ENCODE measurements at regions not wholly inside any gene's neighbourhood (a gene's known extent, or its start where the extent isn't known, plus 50 kb on each side); places are given as distances from the start of the nearest gene placed in this dataset.
"Not testable (repeated sequence)": the region's sequence is repeated elsewhere in the genome, so short reads cannot be mapped to it uniquely, and the experiment has no call there.

DNA sequence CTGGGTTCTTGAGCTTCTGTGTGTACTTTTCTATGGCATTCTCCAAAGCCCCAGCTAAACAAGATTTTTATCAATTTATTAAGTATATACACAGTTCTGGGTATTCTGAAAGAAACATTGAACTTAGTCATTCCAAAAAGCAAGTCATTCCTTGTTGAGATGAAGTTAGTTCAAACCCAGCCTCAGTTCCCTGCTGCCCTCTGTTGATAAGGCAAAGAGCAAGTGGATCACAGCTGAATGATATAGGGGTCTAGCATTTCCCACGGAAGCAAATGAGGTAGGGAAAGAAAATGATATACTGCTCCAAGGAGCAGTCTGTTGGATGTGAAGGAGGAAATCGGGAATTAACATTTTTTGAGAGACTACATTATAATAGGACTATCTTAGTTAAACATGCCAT is 841.8 kb upstream of the TENM4 start:
- DNase-seq, result no peak

DNA sequence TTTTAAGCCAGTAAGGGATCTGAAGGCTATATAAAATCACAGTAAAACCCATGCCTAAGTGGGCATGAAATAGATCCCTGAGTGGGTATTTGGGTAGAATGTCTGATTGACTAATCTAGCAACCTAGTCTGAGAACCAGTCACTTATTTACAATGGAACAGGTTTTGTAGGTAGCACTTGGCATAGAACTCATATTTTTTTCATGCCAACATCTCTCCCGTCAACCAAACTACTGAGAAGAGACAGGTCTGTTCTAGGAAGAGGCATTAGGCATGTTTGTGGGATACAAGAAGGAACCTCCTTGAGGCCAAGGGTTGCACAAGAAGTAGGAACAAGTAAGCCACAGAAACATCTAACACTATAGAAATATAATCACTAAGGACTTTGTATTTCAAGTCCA is 840.4 kb upstream of the TENM4 start:
- no peak for DNase-seq

DNA sequence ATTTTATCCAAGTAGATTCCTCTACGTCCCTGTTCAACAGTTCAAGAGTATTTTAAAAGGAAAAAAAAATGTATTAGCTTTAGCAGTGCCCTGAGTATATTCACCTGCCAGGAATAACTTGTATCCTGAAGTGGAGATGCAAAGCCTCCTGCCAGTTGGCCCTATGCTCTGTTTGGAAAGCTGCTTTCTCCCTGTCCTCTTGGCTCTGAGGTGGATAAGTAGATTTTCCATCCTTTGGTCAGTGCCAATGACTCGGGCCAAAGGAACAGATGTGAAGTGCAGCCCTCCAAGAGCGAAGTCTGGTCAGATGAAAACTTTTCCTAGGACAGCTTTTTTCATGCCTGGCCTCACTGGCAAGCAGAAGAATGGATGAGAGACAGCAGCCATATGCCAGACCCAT is 839.9 kb upstream of the TENM4 start:
- DNase-seq, result no peak

DNA sequence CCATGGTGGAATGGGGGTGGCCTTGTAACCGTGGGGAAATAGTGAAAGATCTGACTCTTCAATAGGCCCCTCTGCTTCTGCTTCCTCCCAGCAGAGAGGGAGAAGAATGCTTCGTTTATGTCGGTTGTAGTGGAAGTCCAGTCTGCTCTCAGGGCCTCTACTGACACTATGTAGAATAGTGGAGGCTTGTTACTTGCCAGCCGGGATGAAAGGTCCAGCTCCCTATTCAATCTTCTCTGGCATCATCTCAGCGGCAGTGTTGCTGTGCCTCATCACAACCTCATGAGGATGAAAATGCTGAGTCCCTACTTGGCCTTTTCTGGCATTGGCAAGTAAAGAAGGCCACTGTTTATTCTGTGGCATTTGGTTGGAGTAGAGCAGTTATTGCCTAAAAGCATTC is 820.9 kb upstream of the TENM4 start:
- DNase-seq, result no peak

DNA sequence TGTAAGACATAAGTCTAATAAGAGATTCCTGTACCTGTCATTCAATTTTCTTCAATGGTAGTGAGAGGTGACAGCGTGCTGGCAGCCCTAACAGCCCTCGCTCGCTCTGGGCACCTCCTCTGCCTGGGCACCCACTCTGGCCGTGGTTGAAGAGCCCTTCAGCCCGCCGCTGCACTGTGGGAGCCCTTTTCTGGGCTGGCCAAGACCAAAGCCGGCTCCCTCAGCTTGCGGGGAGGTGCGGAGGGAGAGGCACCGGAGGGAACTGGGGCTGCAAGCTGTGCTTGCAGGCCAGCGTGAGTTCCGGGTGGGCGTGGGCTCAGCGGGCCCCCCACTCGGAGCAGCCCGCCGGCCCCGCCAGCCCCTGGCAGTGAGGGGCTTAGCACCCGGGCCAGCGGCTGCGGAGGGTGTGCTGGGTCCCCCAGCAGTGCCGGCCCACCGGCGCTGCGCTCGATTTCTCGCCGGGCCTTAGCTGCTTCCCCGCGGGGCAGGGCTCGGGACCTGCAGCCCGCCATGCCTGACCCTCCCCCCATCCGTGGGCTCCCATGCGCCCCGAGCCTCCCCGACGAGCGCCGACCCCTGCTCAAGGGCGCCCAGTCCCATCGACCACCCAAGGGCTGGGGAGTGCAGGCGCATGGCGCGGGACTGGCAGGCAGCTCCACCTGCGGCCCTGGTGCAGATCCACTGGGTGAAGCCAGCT is 816.6 kb upstream of the TENM4 start:
- DNase-seq, result not testable (repeated sequence)

DNA sequence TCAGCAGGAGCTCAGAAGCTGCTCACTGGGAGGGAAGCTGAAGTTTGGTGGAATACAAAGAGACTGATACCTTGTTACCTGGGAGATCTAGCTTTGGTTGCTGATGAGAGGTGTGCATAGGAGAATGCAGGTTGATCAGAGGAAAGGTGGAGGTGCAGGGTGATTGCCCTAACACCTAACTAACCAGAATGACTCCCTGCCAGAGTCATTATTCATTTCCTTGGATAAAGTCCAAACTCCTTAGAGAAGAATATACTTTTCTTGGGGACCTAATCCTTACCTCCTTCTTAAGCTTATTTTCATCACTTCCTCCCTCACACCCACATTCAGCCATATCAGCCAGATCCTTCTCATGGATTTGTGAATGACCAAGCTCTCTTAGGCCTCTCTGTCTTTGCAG is 814.2 kb upstream of the TENM4 start:
- no peak for DNase-seq

DNA sequence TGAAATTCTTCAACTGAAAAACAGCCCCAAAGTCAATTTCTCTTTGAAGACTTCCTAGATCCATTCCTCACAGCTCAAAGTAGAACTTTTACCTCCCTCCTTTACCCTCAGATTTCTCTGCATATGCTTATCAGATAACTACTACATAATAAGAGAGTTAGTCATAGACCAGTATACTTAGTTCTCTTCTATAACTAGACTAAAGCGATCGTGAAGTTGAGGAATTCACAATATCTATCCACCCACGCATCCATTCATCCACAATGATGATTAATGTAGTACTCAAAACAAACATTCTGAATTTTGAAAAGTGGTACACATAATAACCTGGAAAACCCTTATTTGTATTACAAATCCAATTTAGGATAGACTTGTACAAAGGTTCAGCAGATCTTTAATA is 800.9 kb upstream of the TENM4 start:
- no peak for DNase-seq

DNA sequence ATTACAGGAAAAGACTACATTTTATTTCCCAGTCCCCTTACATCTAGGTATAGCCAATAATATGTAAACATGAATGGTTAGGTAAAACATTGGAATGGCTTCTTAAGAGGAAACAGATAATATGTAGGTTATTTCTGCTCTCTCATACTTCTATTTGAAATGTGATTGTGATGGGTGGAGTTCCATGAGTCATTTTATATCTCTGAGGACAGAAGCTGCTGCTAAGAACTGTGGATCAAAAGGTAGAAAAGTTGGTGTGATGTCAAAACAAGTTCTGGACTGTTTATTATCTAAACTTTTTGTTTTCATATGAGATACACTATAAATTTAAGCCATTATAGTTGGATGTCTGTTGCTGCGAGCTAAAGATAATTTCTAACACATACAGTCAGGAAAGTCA is 799.4 kb upstream of the TENM4 start:
- DNase-seq, result no peak

DNA sequence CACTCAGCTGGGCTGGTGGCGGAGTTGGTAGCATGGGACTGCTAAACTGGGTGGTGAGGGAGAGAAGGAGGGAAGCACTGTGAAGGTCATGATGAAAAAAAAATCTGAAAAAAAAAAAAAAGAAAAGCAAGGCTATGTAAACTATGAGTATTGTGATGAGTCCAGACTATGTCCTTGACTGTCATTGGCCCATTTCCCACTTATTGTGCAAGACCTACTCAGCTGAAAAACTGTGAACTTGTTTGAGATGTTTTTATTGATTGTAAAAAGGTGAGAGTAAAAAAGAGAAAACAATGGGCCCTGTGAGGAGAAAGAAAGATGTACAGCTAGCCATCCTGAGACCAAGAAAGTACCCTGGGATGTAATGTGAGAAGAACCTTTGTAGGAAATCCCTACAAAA is 798.4 kb upstream of the TENM4 start:
- no peak for DNase-seq

DNA sequence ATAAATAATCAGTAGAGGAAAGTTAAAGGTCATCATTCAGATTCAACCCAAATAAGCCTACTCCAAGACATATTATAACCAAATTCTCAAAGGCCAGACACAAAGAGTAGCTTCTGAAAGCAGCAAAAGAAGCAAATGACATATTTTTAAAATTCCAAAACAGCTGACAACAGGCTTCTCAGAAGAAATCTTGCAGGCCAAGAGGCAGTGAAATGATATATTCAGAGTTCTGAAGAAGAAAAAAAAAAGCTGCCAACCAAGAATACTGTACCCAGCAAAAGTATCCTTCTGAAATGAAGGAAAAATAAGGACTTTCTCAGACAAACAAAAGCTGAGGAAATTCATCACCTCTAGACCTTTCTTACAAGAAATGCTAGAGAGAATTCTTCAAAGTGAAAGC is 787.1 kb upstream of the TENM4 start:
- no peak for DNase-seq

DNA sequence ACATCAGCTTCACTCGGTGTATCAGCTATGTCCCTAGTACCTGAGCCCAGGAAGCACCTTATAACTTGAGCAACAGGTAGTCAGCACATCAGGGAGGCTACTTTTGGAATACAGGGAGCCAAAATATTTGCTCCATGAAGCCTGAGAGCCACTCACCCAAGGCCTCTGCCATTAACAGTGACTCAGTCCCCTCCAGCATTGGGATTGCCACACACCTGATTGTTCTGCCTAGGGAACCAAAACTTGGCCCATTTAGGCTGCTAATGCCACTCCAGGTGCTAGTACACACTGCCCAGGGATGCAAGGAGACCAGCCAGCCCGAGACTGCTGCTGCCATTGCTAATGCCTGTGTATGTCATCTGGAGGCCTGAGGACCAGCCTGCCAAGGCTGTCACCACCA is 773.6 kb upstream of the TENM4 start:
- DNase-seq, result no peak

DNA sequence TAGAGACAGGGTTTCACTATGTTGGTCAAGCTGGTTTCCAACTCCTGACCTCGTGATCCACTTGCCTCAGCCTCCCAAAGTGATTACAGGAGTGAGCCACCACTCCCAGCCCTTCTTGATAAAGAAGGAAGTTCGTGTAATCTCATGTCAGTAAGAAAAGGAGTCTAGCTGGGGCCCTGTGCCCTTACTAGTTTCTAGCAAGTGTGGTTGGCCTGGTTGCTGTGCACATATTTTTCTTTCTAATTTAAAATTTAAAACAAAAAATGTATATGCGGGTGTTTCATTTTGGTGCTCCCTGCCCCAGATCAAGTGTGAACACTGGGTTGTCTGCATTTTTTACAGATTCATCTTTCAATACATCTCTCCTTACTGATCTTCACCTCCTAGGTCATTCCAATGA is 770.8 kb upstream of the TENM4 start:
- DNase-seq, result no peak

DNA sequence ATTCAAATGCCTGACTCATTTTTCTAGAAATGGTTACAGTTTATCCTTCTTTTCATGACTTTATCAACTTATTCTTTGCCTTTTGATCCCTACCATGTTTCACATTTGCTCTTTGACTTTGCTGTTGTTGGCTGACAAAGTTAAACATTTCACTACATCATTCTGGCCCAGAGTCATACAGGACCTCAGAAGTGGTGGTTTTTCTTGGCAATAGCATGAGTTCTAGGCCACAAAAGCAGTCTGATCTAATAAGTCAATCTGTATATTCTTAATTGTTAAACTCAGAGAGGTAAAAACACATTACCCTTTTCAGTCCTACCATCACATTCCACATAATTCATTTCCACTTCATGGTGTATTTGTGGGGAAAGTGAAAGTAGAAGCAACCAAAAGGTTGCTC is 763.2 kb upstream of the TENM4 start:
- no peak for DNase-seq

DNA sequence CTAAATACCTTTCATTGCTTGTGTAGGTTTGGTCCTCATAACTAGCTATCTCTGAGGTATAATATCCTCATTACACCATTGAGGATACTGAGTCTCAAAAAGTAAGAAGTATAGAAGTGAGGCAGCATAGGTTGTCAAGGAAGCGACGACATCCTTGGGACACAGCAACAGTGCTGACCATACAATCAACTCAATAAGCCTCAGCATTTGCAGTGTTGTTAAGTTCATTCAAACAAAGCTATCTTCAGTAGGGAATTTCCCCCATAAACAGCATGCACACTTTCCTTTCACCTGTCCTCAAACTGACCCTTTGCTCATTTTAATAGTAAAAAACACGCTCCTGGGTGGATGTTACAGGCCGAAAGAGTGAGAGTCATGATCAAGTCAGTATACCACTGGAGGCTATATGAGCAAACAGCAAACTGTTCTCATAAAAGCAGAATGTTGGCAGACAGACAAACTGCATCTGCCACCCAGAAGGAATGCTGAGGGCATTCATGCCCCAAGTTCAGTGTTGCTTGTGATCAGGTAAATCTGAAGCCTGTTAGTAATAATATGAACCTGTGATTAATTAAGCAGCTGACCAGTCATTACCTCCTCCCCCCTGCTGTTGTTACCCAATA is 756.2 kb upstream of the TENM4 start:
- DNase-seq, result no peak

DNA sequence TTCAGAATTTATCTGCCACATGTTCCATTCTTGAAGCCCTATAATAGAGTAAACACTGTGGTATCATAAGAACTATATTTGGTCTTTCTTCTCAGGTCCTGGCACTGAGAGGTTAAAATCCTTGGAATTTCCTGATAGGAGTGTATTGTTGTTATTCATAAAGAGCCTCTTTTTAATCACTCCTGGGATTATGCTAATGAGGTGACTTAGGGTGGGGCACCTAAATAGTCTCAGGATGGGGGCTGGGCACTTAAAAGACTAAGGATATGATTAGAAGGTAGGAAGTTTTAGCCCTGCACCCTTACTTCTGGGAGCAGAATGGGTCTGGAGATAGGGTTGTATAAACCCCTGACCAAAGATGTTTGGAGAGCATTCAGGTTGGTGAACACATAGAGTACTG is 755.2 kb upstream of the TENM4 start:
- no peak for DNase-seq

DNA sequence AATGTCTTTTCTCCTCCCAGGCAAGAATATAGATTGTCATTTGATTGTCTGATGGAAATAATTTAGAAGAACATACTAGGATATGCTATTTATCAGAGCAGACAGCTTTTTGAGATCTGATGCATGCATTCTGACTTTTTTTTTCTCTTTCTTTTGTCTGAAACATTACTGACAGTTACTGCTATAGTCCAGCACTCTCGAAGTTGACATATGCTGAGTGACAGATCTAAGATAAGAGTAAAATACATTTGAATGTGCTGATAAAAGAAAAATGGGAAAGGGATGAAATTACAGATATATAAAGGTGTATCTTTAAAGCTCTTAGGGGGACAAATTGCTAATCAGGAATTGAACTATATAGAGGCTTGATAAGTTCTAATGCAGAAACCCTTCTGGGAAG is 753.8 kb upstream of the TENM4 start:
- DNase-seq, result no peak

DNA sequence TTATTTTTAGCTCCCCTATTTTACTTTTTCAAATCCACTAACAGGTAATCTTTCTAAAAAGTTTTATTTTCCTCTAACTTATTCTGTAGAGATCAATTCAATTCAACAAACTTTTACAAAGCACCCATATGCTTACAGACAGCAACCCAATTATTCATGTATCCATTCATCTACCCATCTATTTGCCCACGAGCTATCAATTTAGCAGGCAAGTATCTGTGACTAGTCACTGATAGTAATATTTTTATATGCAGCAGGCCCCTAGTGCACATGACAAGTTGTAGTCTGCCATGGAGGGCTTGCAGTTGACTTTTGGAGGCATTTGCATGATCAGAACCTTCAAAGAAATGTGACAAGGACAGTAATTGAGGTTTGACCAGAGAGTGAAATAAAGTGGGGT is 753.2 kb upstream of the TENM4 start:
- DNase-seq, result no peak

DNA sequence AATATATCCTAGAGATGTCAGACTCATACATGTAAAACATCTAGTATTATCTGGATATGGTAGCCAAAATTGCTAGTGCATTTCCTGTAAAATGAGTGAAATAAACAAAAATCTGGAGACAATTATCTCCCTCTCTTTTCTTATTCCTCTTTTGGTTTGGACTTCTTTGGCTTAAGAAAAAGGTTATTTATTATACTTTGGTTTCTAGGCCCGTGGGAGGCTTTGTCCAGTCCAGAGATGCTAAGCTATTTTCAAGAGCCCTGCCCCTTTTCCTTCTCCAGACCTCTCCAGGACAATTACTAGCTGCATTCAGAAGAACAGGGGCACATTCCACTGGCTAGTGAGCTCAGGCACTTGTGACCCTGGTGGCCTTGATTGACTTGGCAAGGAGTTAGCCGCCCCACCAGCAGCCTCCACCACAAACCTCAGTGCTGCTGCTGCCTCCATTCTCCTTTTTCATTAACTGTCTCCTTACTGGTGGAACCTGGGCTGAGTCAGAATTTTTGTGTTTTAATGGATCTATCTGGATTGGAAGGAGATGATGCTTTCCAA is 747.3 kb upstream of the TENM4 start:
- no peak for DNase-seq

DNA sequence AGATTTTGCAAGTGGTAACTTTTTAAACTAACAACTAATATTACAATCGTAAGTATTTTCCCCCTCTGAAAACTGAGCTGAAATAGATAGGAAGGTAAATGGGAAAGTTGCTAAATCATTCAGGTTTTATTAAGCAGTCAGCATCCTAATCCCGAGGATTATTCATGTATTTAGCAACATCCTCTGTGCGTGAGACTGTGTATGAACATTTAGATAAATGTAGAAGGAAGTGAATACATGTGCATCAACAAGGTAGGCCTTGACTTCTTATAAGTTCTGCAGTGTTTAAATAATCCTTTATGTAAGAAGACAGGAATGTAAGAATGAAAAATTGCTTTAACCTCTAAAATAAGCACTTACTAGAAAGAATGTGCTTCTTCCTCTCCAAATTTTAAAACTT is 745.9 kb upstream of the TENM4 start:
- DNase-seq, result no peak

DNA sequence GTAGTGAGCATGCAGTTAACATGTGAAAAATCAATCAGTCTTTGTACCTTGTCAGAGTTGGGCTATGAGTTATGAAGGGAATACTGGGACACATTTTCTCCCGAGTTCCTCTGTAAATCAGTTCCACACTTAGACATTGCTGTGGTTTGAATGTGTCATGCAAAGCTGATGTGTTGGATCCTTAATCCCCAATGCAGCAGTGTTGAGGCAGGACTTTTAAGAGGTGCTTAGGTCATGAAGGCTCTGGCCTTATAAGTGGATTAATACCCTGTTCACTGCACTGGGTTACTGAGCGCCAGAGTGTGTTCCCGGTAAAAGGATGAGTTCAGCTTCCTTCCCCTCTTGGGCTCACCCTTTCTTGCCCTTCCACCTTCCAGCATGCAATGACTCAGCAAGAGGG is 742.1 kb upstream of the TENM4 start:
- no peak for DNase-seq

DNA sequence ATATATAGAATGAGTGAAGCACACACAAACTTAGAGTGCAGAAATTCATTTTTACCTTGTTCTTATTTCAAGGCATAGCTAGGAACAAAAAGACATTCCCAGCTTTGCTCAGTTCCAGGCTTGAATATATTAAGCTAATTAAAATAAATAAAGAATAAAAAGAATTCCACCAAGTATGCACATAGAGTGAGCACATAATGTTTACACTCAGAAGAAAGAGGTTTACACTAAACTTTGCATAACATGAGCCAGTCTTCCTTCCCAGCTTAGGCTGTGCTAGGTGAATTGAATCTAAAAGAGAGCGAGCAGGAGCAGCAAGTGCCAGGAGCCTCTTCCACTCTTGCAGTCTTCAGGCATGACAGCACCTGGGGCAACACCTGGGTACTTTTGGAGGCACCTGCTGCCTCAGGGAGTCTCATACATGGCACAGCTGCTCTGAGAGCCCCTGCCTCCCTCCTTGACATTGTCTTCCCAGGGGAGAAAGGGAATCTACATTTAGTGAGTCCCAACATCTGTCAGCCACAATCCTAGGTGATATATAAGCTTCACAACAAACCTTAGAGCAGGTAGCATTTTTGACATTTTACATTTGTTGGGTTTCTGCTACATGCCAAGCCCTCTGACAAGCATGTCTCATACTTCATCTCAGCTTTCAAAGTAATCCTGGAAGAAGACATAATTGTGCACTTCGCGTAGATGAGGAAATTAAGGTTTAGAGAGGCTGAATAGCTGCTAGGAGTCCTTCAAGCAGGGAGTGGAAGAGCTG is 732.7 kb upstream of the TENM4 start:
- no peak for DNase-seq

DNA sequence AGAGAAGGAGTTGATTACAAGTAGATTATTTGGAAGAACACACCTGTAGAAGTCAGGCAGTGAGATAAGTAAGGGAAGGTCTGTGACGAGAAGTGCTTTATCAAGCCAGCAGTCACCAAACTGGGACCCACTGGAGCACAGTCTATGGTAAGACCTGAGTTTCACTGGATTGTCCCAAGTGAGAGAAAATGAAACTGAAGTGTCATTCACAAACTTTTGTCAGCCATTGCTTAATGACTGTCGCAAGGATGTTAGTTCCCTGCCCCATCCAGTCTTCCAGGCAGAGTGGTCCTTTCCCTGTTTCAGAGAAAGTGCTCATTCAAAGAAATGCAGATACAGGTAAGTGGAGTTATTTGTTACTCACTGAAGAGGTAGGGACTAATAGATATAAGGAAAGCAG is 728.0 kb upstream of the TENM4 start:
- DNase-seq, result no peak

DNA sequence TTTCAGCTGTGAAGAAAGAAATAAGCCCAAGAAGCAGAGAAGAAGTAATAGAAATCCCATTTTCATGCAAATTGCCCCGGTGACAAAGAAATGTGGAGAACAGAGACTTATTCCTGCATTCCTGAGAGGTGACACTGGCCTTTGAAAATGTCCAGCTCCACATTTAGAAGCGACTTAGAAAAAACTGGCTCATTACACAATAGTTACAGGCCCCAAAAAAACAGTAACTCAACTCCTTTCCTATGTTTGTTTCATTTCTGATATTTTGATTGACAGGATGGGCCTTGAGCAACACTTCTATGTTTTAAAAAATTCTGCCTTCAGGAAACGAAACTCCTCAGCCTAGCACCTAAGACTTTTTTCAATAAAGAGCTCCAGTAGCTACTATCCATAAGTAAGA is 726.9 kb upstream of the TENM4 start:
- no peak for DNase-seq

DNA sequence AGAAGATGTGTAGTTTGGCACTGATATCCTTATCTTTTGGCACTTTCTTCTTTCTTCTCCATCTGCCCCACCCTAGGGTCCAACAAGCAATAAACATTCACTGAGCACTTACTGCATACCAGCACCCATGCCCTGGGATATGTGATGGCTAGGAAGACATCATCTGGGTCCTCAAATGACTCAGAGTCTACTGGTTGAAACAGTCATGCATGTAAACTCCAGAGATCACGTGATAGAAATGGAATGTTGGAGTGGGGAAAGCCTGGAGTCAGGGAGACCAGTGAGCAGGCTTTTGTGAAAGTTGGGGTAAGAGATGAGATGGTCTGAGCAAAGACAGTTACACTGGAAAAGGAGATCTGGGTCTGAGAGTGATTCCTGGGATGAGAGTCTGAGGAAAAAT is 724.9 kb upstream of the TENM4 start:
- DNase-seq, result no peak
